ENCODE measurements at regions not wholly inside any gene's neighbourhood (a gene's known extent, or its start where the extent isn't known, plus 50 kb on each side); places are given as distances from the start of the nearest gene placed in this dataset.

GRCh38 chr14:101411151-101411550 lies 150.1 kb upstream of the DIO3 start:
- H3K9ac ChIP-seq (ENCODE audit: low read length), result no peak overlapping the region
- H3K9me2 ChIP-seq (replicated peaks; ENCODE audit: insufficient read depth, low read length), result no peaks in the 10 kb centered on the region
- no peak overlapping the region for H3K27ac ChIP-seq (ENCODE audit: low read length)
- H3K79me2 ChIP-seq (ENCODE audit: low read length), result no peaks in the 10 kb centered on the region
- H3K9me3 ChIP-seq (replicated peaks; ENCODE audit: insufficient read depth, low read length), result no peaks in the 10 kb centered on the region
- H3K36me3 ChIP-seq (replicated peaks; ENCODE audit: insufficient read depth, low read length), result no peaks in the 10 kb centered on the region
- no peaks in the 10 kb centered on the region for H3F3A ChIP-seq (ENCODE audit: insufficient read depth, low read length)
- no peaks in the 10 kb centered on the region for H4K20me1 ChIP-seq (ENCODE audit: insufficient read depth, low read length)
- TF ChIP-seq EZH2phosphoT487 (IDR thresholded peaks at IDR 0.05; ENCODE audit: low read length), result no peak
- TF ChIP-seq, protein P1, sequence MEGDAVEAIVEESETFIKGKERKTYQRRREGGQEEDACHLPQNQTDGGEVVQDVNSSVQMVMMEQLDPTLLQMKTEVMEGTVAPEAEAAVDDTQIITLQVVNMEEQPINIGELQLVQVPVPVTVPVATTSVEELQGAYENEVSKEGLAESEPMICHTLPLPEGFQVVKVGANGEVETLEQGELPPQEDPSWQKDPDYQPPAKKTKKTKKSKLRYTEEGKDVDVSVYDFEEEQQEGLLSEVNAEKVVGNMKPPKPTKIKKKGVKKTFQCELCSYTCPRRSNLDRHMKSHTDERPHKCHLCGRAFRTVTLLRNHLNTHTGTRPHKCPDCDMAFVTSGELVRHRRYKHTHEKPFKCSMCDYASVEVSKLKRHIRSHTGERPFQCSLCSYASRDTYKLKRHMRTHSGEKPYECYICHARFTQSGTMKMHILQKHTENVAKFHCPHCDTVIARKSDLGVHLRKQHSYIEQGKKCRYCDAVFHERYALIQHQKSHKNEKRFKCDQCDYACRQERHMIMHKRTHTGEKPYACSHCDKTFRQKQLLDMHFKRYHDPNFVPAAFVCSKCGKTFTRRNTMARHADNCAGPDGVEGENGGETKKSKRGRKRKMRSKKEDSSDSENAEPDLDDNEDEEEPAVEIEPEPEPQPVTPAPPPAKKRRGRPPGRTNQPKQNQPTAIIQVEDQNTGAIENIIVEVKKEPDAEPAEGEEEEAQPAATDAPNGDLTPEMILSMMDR (IDR thresholded peaks at IDR 0.05; ENCODE audit: low read length), result no peak
- TF ChIP-seq EZH2 (optimal IDR thresholded peaks at IDR 0.05; ENCODE audit: low read depth, low read length), result no peak
- no peak overlapping the region for H3K4me2 ChIP-seq (ENCODE audit: low read depth, low read length)
- no peak overlapping the region for H3K4me3 ChIP-seq (ENCODE audit: low read length)
- H2AFZ ChIP-seq (ENCODE audit: low read length), result no peak overlapping the region
- peaks cover 38% of the 10 kb centered on the region for H3K27me3 ChIP-seq (replicated peaks; ENCODE audit: insufficient read depth, low read length)
- no peak for DNase-seq
- no peaks in the 10 kb centered on the region for H3K4me1 ChIP-seq (ENCODE audit: low read length)

DNA sequence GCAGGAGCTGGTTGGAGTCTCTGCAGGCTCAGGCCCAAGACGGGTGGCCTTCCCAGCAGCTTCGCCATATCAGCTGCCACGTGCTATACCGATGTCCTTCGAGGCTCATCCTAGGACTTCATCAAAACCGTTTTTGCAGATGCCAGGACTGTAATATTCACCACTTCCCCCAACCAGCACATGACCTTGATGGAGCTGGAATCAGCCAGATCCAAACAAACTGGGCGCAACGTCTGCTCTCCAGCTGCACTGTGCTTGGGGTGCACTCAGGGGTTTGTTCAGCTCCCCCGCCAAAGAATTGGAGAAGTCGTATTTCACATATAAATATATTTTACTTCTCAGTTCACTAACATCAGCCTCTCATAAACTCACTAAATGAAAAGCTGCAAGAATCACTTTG lies 149.5 kb upstream of the DIO3 start:
- H3K4me2 ChIP-seq (ENCODE audit: low read depth, low read length), result no peak overlapping the region

GRCh38 chr14:101412739-101413138 lies 148.6 kb upstream of the DIO3 start:
- no peak overlapping the region for H3K4me3 ChIP-seq (ENCODE audit: low read length)
- no peaks in the 10 kb centered on the region for H3K4me1 ChIP-seq (ENCODE audit: low read length)
- TF ChIP-seq EZH2 (optimal IDR thresholded peaks at IDR 0.05; ENCODE audit: low read depth, low read length) (no peak), EZH2phosphoT487 (IDR thresholded peaks at IDR 0.05; ENCODE audit: low read length) (no peak)
- TF ChIP-seq, protein P1 (IDR thresholded peaks at IDR 0.05; ENCODE audit: low read length), result no peak

More for the DNA sequence above, 149.5 kb upstream of the DIO3 start:
- no peaks in the 10 kb centered on the region for H3K79me2 ChIP-seq (ENCODE audit: low read length)
- H3K27me3 ChIP-seq (replicated peaks; ENCODE audit: insufficient read depth, low read length), result peaks cover 43% of the 10 kb centered on the region
- no peak overlapping the region for H2AFZ ChIP-seq (ENCODE audit: low read length)
- no peaks in the 10 kb centered on the region for H3K9me2 ChIP-seq (replicated peaks; ENCODE audit: insufficient read depth, low read length)
- no peaks in the 10 kb centered on the region for H4K20me1 ChIP-seq (ENCODE audit: insufficient read depth, low read length)
- no peak overlapping the region for H3K9ac ChIP-seq (ENCODE audit: low read length)
- H3K27ac ChIP-seq (ENCODE audit: low read length), result no peak overlapping the region
- H3K4me3 ChIP-seq (ENCODE audit: low read length), result no peak overlapping the region
- H3K36me3 ChIP-seq (replicated peaks; ENCODE audit: insufficient read depth, low read length), result no peaks in the 10 kb centered on the region
- no peak for DNase-seq
- TF ChIP-seq EZH2phosphoT487 (IDR thresholded peaks at IDR 0.05; ENCODE audit: low read length), result no peak
- TF ChIP-seq EZH2 (optimal IDR thresholded peaks at IDR 0.05; ENCODE audit: low read depth, low read length), result no peak
- TF ChIP-seq, protein P1 (IDR thresholded peaks at IDR 0.05; ENCODE audit: low read length), result no peak
- H3K9me3 ChIP-seq (replicated peaks; ENCODE audit: insufficient read depth, low read length), result no peaks in the 10 kb centered on the region
- no peaks in the 10 kb centered on the region for H3F3A ChIP-seq (ENCODE audit: insufficient read depth, low read length)
- no peaks in the 10 kb centered on the region for H3K4me1 ChIP-seq (ENCODE audit: low read length)

More at GRCh38 chr14:101412739-101413138, 148.6 kb upstream of the DIO3 start:
- Histone ChIP-seq H3K27me3 (replicated peaks; ENCODE audit: insufficient read depth, low read length) (peaks cover 43% of the 10 kb centered on the region), H4K20me1 (ENCODE audit: insufficient read depth, low read length) (no peaks in the 10 kb centered on the region), H3K9me2 (replicated peaks; ENCODE audit: insufficient read depth, low read length) (no peaks in the 10 kb centered on the region), H3K36me3 (replicated peaks; ENCODE audit: insufficient read depth, low read length) (no peaks in the 10 kb centered on the region), H2AFZ (ENCODE audit: low read length) (no peak overlapping the region), H3K79me2 (ENCODE audit: low read length) (no peaks in the 10 kb centered on the region), H3K9ac (ENCODE audit: low read length) (no peak overlapping the region), H3F3A (ENCODE audit: insufficient read depth, low read length) (no peaks in the 10 kb centered on the region), H3K27ac (ENCODE audit: low read length) (no peak overlapping the region), H3K9me3 (replicated peaks; ENCODE audit: insufficient read depth, low read length) (no peaks in the 10 kb centered on the region), H3K4me2 (ENCODE audit: low read depth, low read length) (no peak overlapping the region)
- no peak for DNase-seq

All from MM.1S (cell line).